ENCODE measurements at regions not wholly inside any gene's neighbourhood (a gene's known extent, or its start where the extent isn't known, plus 50 kb on each side); places are given as distances from the start of the nearest gene placed in this dataset.

DNA sequence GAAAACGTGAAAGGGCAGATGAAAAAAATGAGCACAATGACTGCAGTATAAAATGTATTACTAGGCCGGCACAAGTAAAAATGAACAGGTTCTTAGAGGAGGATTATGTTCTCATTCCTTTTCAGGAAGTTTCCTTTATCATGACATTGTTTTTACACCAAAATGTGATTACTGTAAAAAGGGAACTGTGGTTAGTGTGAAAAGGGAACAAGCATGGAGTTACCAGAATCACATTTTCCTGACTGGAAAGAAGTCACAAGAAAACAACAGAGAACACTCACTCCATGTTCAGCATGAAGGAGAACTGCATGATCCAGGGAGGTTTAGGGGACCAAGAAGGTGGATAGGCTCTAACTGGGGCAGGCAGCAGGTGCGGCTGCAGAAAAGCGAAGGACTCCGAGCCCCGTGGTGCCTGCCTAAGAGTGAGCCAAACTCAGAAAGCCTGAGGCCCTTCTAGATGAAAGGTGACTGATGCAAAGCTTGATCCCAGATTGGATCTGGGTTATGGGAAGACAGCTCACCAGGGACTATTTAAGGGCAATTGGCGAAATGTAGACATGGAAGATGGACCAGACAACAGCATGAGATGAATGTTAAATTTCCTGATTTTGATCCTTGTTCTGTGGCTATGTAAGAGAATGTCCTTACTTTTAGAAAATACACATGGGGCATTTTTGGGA, 77.3 kb downstream of the CCR1 start:
- H4K20me1 ChIP-seq (replicated peaks; ENCODE audit: control insufficient read depth, insufficient read depth, low read length): no peaks in the 10 kb centered on the region
- WGBS (ENCODE audit: insufficient coverage, low coverage, missing lambda C conversion rate): 0% methylated on average over 7 of the region's 7 CpGs
- no TSS peak for BruUV-seq (replicated peaks)
- H3K4me3 ChIP-seq: no peak overlapping the region
- ChIA-PET CTCF (ENCODE audit: low intra/inter-chr PET ratio) (no interaction called here), POLR2A (no interaction called here)
- in situ Hi-C loops (cut with MboI) (no loop called here), intact Hi-C loops (cut with micrococcal nuclease) (no loop called here)
- no peaks in the 10 kb centered on the region for H3K9me3 ChIP-seq (replicated peaks; ENCODE audit: control insufficient read depth, insufficient read depth, low read depth, low read length)
- no peak for DNase-seq (ENCODE audit: extremely low read depth in 1 of 4, low spot score in 3 of 4)
- no peaks in the 10 kb centered on the region for H3K36me3 ChIP-seq (ENCODE audit: control insufficient read depth, insufficient read depth, low read length)
- H3K27me3 ChIP-seq (ENCODE audit: control insufficient read depth in 2 of 2, insufficient read depth in 2 of 2, low read length in 2 of 2): peaks cover 0 to 19% of the 10 kb centered on the region in 2 experiments; a peak in 3 of 5 replicates
- no peak overlapping the region for H3K4me2 ChIP-seq (ENCODE audit: insufficient read depth, low read length)
- no peaks in the 10 kb centered on the region for H3K79me2 ChIP-seq (ENCODE audit: control insufficient read depth, insufficient read depth, low read length)
- TF ChIP-seq ZNF175 (CRISPR knock-in tag; IDR thresholded peaks at IDR 0.05; ENCODE audit: low read depth): no peak
- peak; percentile 38; the same call in 1 of the 2 replicates for TF ChIP-seq SPI1 (IDR thresholded peaks at IDR 0.05; ENCODE audit: borderline replicate concordance, low read depth, low read length)
- FAIRE-seq: no peak
- H3K27ac ChIP-seq (ENCODE audit: extremely low read depth, low read depth, low read length): no peak overlapping the region
- H3K9ac ChIP-seq (ENCODE audit: insufficient read depth in 1 of 2, low read depth in 2 of 2, low read length in 2 of 2): no peak overlapping the region
- no peak overlapping the region for H2AFZ ChIP-seq (ENCODE audit: low read depth, low read length)
- H3K9me1 ChIP-seq (ENCODE audit: control insufficient read depth, insufficient read depth, low read length): no peaks in the 10 kb centered on the region
- ATAC-seq: no peak
- H3K4me1 ChIP-seq (replicated peaks in 1 of 2; ENCODE audit: control insufficient read depth in 2 of 2, insufficient read depth in 2 of 2, low read length in 2 of 2): no peaks in the 10 kb centered on the region

DNA sequence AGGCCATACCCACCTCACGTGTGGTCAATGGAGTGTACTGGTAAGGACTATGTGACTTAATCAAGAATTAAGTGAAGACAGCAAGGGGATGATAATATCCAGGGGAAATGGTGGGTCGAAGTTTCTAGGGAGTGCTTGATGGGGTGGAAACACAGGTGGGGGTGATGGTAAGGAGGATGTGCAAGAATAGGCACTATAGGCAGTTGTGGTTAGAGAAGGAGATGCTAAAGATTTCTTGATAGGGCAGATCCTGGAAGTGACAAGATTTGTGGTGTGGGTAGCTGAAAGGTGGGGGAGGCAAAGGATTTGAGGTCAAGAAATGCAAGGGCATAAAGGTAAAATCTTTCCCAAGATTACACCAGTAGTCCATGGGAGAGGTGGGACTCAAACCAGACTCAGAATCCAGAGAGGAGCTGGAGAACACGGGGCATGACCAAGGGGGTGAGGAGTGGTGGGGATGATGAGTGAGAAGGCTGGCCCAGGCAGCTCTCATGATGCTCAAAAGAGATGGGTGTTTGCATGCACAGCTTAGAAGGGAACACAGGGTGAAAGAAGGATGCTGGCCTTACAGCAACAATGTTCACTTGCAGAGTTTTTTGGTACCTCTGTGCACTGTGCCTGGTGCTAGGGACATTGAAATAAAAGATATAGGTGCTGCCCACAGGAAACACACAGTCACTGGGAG, 78.4 kb downstream of the CCR1 start:
- ATAC-seq (no peak), DNase-seq (ENCODE audit: extremely low read depth in 1 of 4, low spot score in 3 of 4) (no peak), FAIRE-seq (no peak)
- Histone ChIP-seq H3K79me2 (ENCODE audit: control insufficient read depth, insufficient read depth, low read length) (no peaks in the 10 kb centered on the region), H3K27ac (ENCODE audit: extremely low read depth, low read depth, low read length) (no peak overlapping the region), H3K36me3 (ENCODE audit: control insufficient read depth, insufficient read depth, low read length) (no peaks in the 10 kb centered on the region), H3K9ac (ENCODE audit: insufficient read depth in 1 of 2, low read depth in 2 of 2, low read length in 2 of 2) (no peak overlapping the region), H3K9me1 (ENCODE audit: control insufficient read depth, insufficient read depth, low read length) (no peaks in the 10 kb centered on the region), H4K20me1 (replicated peaks; ENCODE audit: control insufficient read depth, insufficient read depth, low read length) (no peaks in the 10 kb centered on the region), H3K4me2 (ENCODE audit: insufficient read depth, low read length) (no peak overlapping the region), H3K4me3 (no peak overlapping the region), H2AFZ (ENCODE audit: low read depth, low read length) (no peak overlapping the region), H3K27me3 (ENCODE audit: control insufficient read depth in 2 of 2, insufficient read depth in 2 of 2, low read length in 2 of 2) (peaks cover 0 to 19% of the 10 kb centered on the region in 2 experiments; a peak in 3 of 5 replicates), H3K4me1 (replicated peaks in 1 of 2; ENCODE audit: control insufficient read depth in 2 of 2, insufficient read depth in 2 of 2, low read length in 2 of 2) (no peaks in the 10 kb centered on the region), H3K9me3 (replicated peaks; ENCODE audit: control insufficient read depth, insufficient read depth, low read depth, low read length) (no peaks in the 10 kb centered on the region)
- ChIA-PET CTCF (ENCODE audit: low intra/inter-chr PET ratio) (no interaction called here), POLR2A (interaction anchor here (0.8 kb wide), 1 partner anchor 14 kb away, joined by 4 read pairs; no protein-coding TSS in a partner anchor)
- WGBS (ENCODE audit: insufficient coverage, low coverage, missing lambda C conversion rate): 0% methylated on average over 3 of the region's 3 CpGs
- intact Hi-C loops (cut with micrococcal nuclease): no loop called here
- in situ Hi-C loops (cut with MboI): no loop called here
- no TSS peak for BruUV-seq (replicated peaks)
- TF ChIP-seq ESRRA (IDR thresholded peaks at IDR 0.05; ENCODE audit: borderline replicate concordance, low read depth): no peak
- no peak for TF ChIP-seq ILK (tag; IDR thresholded peaks at IDR 0.05; ENCODE audit: borderline replicate concordance, low read depth)
- TF ChIP-seq ZNF668 (CRISPR knock-in tag; IDR thresholded peaks at IDR 0.05): no peak
- TF ChIP-seq, protein P1, sequence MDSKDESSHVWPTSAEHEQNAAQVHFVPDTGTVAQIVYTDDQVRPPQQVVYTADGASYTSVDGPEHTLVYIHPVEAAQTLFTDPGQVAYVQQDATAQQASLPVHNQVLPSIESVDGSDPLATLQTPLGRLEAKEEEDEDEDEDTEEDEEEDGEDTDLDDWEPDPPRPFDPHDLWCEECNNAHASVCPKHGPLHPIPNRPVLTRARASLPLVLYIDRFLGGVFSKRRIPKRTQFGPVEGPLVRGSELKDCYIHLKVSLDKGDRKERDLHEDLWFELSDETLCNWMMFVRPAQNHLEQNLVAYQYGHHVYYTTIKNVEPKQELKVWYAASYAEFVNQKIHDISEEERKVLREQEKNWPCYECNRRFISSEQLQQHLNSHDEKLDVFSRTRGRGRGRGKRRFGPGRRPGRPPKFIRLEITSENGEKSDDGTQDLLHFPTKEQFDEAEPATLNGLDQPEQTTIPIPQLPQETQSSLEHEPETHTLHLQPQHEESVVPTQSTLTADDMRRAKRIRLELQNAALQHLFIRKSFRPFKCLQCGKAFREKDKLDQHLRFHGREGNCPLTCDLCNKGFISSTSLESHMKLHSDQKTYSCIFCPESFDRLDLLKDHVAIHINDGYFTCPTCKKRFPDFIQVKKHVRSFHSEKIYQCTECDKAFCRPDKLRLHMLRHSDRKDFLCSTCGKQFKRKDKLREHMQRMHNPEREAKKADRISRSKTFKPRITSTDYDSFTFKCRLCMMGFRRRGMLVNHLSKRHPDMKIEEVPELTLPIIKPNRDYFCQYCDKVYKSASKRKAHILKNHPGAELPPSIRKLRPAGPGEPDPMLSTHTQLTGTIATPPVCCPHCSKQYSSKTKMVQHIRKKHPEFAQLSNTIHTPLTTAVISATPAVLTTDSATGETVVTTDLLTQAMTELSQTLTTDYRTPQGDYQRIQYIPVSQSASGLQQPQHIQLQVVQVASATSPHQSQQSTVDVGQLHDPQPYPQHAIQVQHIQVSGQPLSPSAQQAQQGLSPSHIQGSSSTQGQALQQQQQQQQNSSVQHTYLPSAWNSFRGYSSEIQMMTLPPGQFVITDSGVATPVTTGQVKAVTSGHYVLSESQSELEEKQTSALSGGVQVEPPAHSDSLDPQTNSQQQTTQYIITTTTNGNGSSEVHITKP (IDR thresholded peaks at IDR 0.05; ENCODE audit: partially characterized antibody): no peak
- no peak for TF ChIP-seq TFAM (CRISPR knock-in tag; conservative IDR thresholded peaks at IDR 0.05)
- TF ChIP-seq FOXM1 (IDR thresholded peaks at IDR 0.05; ENCODE audit: low read depth): no peak
- TF ChIP-seq FOXM1 (CRISPR knock-in tag; IDR thresholded peaks at IDR 0.05; ENCODE audit: low read depth): no peak
- TF ChIP-seq CC2D1A (IDR thresholded peaks at IDR 0.05): no peak
- no peak for TF ChIP-seq RFX5 (IDR thresholded peaks at IDR 0.05; ENCODE audit: low read depth, low read length)
- no peak for TF ChIP-seq TCF7L2 (IDR thresholded peaks at IDR 0.05; ENCODE audit: low read depth, low read length)
